Gastrocnemius medialis (tissue), 4 donors: ENCODE measurements at regions not wholly inside any gene's neighbourhood (a gene's known extent, or its start where the extent isn't known, plus 50 kb on each side); places are given as distances from the start of the nearest gene placed in this dataset.

ENCODE experiments used
- CTCF ChIP-seq, 5 experiments: fragments of 450-650 bp in 3 of 5; fragments of 200-600 bp in 2 of 5; sonication (generic) in 2 of 5; IDR thresholded peaks in 4 of 5; conservative IDR thresholded peaks in 1 of 5; 1 replicate in 4 of 5; 2 replicates in 1 of 5; pipeline ENCODE4 v1.5.1; 2016 to 2019; ENCODE audit warnings: antibody characterized with exemption in 5 of 5, mild to moderate bottlenecking in 3 of 5, moderate library complexity in 3 of 5
- POLR2A ChIP-seq, 2 donors: fragments of 450-650 bp; IDR thresholded peaks; one replicate each; pipeline ENCODE4 v1.6.1; 2017; ENCODE audit warnings: antibody characterized with exemption in 2 of 2, mild to moderate bottlenecking in 2 of 2, moderate library complexity in 2 of 2

- TF ChIP-seq POLR2A (IDR thresholded peaks at IDR 0.05) (no peak), CTCF (IDR thresholded peaks at IDR 0.05 in 4 of 5, conservative IDR thresholded peaks at IDR 0.05 in 1 of 5) (no peak)
Measured at GRCh38 chr4:38289553-38289952, 329.4 kb downstream of the PTTG2 start.
